ENCODE measurements at regions not wholly inside any gene's neighbourhood (a gene's known extent, or its start where the extent isn't known, plus 50 kb on each side); places are given as distances from the start of the nearest gene placed in this dataset.
"Not testable (repeated sequence)": the region's sequence is repeated elsewhere in the genome, so short reads cannot be mapped to it uniquely, and the experiment has no call there.

- not testable (repeated sequence) for H3K4me3 ChIP-seq (ENCODE audit: low read depth, low read length); H3K36me3 ChIP-seq (ENCODE audit: control insufficient read depth, insufficient read depth, low read length); H3K9ac ChIP-seq (ENCODE audit: low read depth, low read length); H3K9me3 ChIP-seq (ENCODE audit: control insufficient read depth, insufficient read depth, low read length); H3K4me1 ChIP-seq (ENCODE audit: control insufficient read depth, insufficient read depth, low read length); H3K27me3 ChIP-seq (ENCODE audit: control insufficient read depth, insufficient read depth, low read length)
These were observed 174.0 kb upstream of the SPATA31A3 start for GRCh38 chr9:67166335-67166734.

GRCh38 chr9:67162827-67163226 is 170.5 kb upstream of the SPATA31A3 start:
- not testable (repeated sequence) for H3K36me3 ChIP-seq (ENCODE audit: control insufficient read depth, insufficient read depth, low read length); H3K4me3 ChIP-seq (ENCODE audit: low read depth, low read length); H3K4me1 ChIP-seq (ENCODE audit: control insufficient read depth, insufficient read depth, low read length); H3K9me3 ChIP-seq (ENCODE audit: control insufficient read depth, insufficient read depth, low read length); H3K27me3 ChIP-seq (ENCODE audit: control insufficient read depth, insufficient read depth, low read length); H3K9ac ChIP-seq (ENCODE audit: low read depth, low read length)

GRCh38 chr9:67155218-67155617 is 162.9 kb upstream of the SPATA31A3 start:
- H3K9me3 ChIP-seq (ENCODE audit: control insufficient read depth, insufficient read depth, low read length); H3K27me3 ChIP-seq (ENCODE audit: control insufficient read depth, insufficient read depth, low read length); H3K4me1 ChIP-seq (ENCODE audit: control insufficient read depth, insufficient read depth, low read length); H3K36me3 ChIP-seq (ENCODE audit: control insufficient read depth, insufficient read depth, low read length); H3K9ac ChIP-seq (ENCODE audit: low read depth, low read length); H3K4me3 ChIP-seq (ENCODE audit: low read depth, low read length): not testable (repeated sequence)

GRCh38 chr9:67153501-67153900 is 161.2 kb upstream of the SPATA31A3 start:
- not testable (repeated sequence) for H3K27me3 ChIP-seq (ENCODE audit: control insufficient read depth, insufficient read depth, low read length); H3K4me1 ChIP-seq (ENCODE audit: control insufficient read depth, insufficient read depth, low read length); H3K9me3 ChIP-seq (ENCODE audit: control insufficient read depth, insufficient read depth, low read length); H3K4me3 ChIP-seq (ENCODE audit: low read depth, low read length); H3K9ac ChIP-seq (ENCODE audit: low read depth, low read length); H3K36me3 ChIP-seq (ENCODE audit: control insufficient read depth, insufficient read depth, low read length)

- not testable (repeated sequence) for H3K9me3 ChIP-seq (ENCODE audit: control insufficient read depth, insufficient read depth, low read length); H3K4me3 ChIP-seq (ENCODE audit: low read depth, low read length); H3K27me3 ChIP-seq (ENCODE audit: control insufficient read depth, insufficient read depth, low read length); H3K4me1 ChIP-seq (ENCODE audit: control insufficient read depth, insufficient read depth, low read length); H3K9ac ChIP-seq (ENCODE audit: low read depth, low read length); H3K36me3 ChIP-seq (ENCODE audit: control insufficient read depth, insufficient read depth, low read length)
These were observed 150.2 kb upstream of the SPATA31A3 start for GRCh38 chr9:67142392-67143107.

GRCh38 chr9:67136376-67136775 is 144.0 kb upstream of the SPATA31A3 start:
- H3K27me3 ChIP-seq (ENCODE audit: control insufficient read depth, insufficient read depth, low read length); H3K9me3 ChIP-seq (ENCODE audit: control insufficient read depth, insufficient read depth, low read length); H3K36me3 ChIP-seq (ENCODE audit: control insufficient read depth, insufficient read depth, low read length); H3K4me3 ChIP-seq (ENCODE audit: low read depth, low read length); H3K9ac ChIP-seq (ENCODE audit: low read depth, low read length); H3K4me1 ChIP-seq (ENCODE audit: control insufficient read depth, insufficient read depth, low read length): not testable (repeated sequence)

GRCh38 chr9:67133124-67133523 is 140.8 kb upstream of the SPATA31A3 start:
- not testable (repeated sequence) for H3K27me3 ChIP-seq (ENCODE audit: control insufficient read depth, insufficient read depth, low read length); H3K4me3 ChIP-seq (ENCODE audit: low read depth, low read length); H3K4me1 ChIP-seq (ENCODE audit: control insufficient read depth, insufficient read depth, low read length); H3K9me3 ChIP-seq (ENCODE audit: control insufficient read depth, insufficient read depth, low read length); H3K9ac ChIP-seq (ENCODE audit: low read depth, low read length); H3K36me3 ChIP-seq (ENCODE audit: control insufficient read depth, insufficient read depth, low read length)

GRCh38 chr9:67116761-67117160 is 124.4 kb upstream of the SPATA31A3 start:
- H3K4me3 ChIP-seq (ENCODE audit: low read depth, low read length); H3K9me3 ChIP-seq (ENCODE audit: control insufficient read depth, insufficient read depth, low read length); H3K36me3 ChIP-seq (ENCODE audit: control insufficient read depth, insufficient read depth, low read length): not testable (repeated sequence)

GRCh38 chr9:67112148-67112547 is 119.8 kb upstream of the SPATA31A3 start:
- not testable (repeated sequence) for H3K27me3 ChIP-seq (ENCODE audit: control insufficient read depth, insufficient read depth, low read length); H3K36me3 ChIP-seq (ENCODE audit: control insufficient read depth, insufficient read depth, low read length); H3K9ac ChIP-seq (ENCODE audit: low read depth, low read length); H3K4me3 ChIP-seq (ENCODE audit: low read depth, low read length); H3K9me3 ChIP-seq (ENCODE audit: control insufficient read depth, insufficient read depth, low read length); H3K4me1 ChIP-seq (ENCODE audit: control insufficient read depth, insufficient read depth, low read length)

More at GRCh38 chr9:67116761-67117160, 124.4 kb upstream of the SPATA31A3 start:
- not testable (repeated sequence) for H3K27me3 ChIP-seq (ENCODE audit: control insufficient read depth, insufficient read depth, low read length); H3K9ac ChIP-seq (ENCODE audit: low read depth, low read length); H3K4me1 ChIP-seq (ENCODE audit: control insufficient read depth, insufficient read depth, low read length)

GRCh38 chr9:67111733-67112132 is 119.4 kb upstream of the SPATA31A3 start:
- not testable (repeated sequence) for H3K9ac ChIP-seq (ENCODE audit: low read depth, low read length); H3K27me3 ChIP-seq (ENCODE audit: control insufficient read depth, insufficient read depth, low read length); H3K9me3 ChIP-seq (ENCODE audit: control insufficient read depth, insufficient read depth, low read length); H3K4me1 ChIP-seq (ENCODE audit: control insufficient read depth, insufficient read depth, low read length); H3K4me3 ChIP-seq (ENCODE audit: low read depth, low read length); H3K36me3 ChIP-seq (ENCODE audit: control insufficient read depth, insufficient read depth, low read length)

GRCh38 chr9:67109859-67110258 is 117.5 kb upstream of the SPATA31A3 start:
- not testable (repeated sequence) for H3K4me1 ChIP-seq (ENCODE audit: control insufficient read depth, insufficient read depth, low read length); H3K9ac ChIP-seq (ENCODE audit: low read depth, low read length); H3K9me3 ChIP-seq (ENCODE audit: control insufficient read depth, insufficient read depth, low read length); H3K27me3 ChIP-seq (ENCODE audit: control insufficient read depth, insufficient read depth, low read length); H3K4me3 ChIP-seq (ENCODE audit: low read depth, low read length); H3K36me3 ChIP-seq (ENCODE audit: control insufficient read depth, insufficient read depth, low read length)

- H3K4me3 ChIP-seq (ENCODE audit: low read depth, low read length); H3K9me3 ChIP-seq (ENCODE audit: control insufficient read depth, insufficient read depth, low read length); H3K36me3 ChIP-seq (ENCODE audit: control insufficient read depth, insufficient read depth, low read length): not testable (repeated sequence)
These were observed 114.3 kb upstream of the SPATA31A3 start for GRCh38 chr9:67106659-67107058.

More at GRCh38 chr9:67106659-67107058, 114.3 kb upstream of the SPATA31A3 start:
- H3K4me1 ChIP-seq (ENCODE audit: control insufficient read depth, insufficient read depth, low read length); H3K27me3 ChIP-seq (ENCODE audit: control insufficient read depth, insufficient read depth, low read length); H3K9ac ChIP-seq (ENCODE audit: low read depth, low read length): not testable (repeated sequence)
